ENCODE measurements at regions not wholly inside any gene's neighbourhood (a gene's known extent, or its start where the extent isn't known, plus 50 kb on each side); places are given as distances from the start of the nearest gene placed in this dataset.

- H3K9ac ChIP-seq (ENCODE audit: low read depth, low read length) = no peak overlapping the region
- DNase-seq = no peak
- in situ Hi-C loops (cut with MboI; ENCODE audit: low sequenced_read_pairs) (no loop called here), intact Hi-C loops (cut with micrococcal nuclease) (no loop called here), dilution Hi-C loops (cut with HindIII; ENCODE audit: low sequenced_read_pairs, unreplicated experiment) (no loop called here)
- no peak overlapping the region for H3K4ac ChIP-seq (ENCODE audit: low read depth, low read length)
- no peak overlapping the region for H2BK5ac ChIP-seq (ENCODE audit: low read depth, low read length, poor library complexity, severe bottlenecking)
- H4K8ac ChIP-seq (ENCODE audit: low read depth in 2 of 2, low read length in 2 of 2) = no peak overlapping the region
- ATAC-seq (ENCODE audit: low read depth) = no peak
- H3K27me3 ChIP-seq (ENCODE audit: control insufficient read depth, insufficient read depth, low read length) = no peaks in the 10 kb centered on the region
- H2BK20ac ChIP-seq (ENCODE audit: low read depth, low read length) = no peak overlapping the region
- no peak for TF ChIP-seq SMC3 (IDR thresholded peaks at IDR 0.05; ENCODE audit: low read depth, low read length)
- TF ChIP-seq RAD21 (IDR thresholded peaks at IDR 0.05; ENCODE audit: low read length) = no peak
- TF ChIP-seq MAFK (IDR thresholded peaks at IDR 0.05; ENCODE audit: low read depth, low read length) = no peak
- no peak for TF ChIP-seq ELK1 (IDR thresholded peaks at IDR 0.05; ENCODE audit: borderline replicate concordance, low read depth, low read length)
- TF ChIP-seq MXI1 (IDR thresholded peaks at IDR 0.05; ENCODE audit: borderline replicate concordance, low read depth, low read length) = no peak
- TF ChIP-seq FOS (IDR thresholded peaks at IDR 0.05; ENCODE audit: low read depth, low read length) = no peak
- no peak for TF ChIP-seq RCOR1 (IDR thresholded peaks at IDR 0.05; ENCODE audit: insufficient replicate concordance, low read length)
- TF ChIP-seq CEBPB (IDR thresholded peaks at IDR 0.05; ENCODE audit: low read depth, low read length) = no peak
- no peak for TF ChIP-seq NFE2L2 (IDR thresholded peaks at IDR 0.05; ENCODE audit: low read depth, low read length)
- TF ChIP-seq BHLHE40 (IDR thresholded peaks at IDR 0.05; ENCODE audit: low read depth, low read length) = no peak
- no peak for TF ChIP-seq USF2 (IDR thresholded peaks at IDR 0.05; ENCODE audit: low read depth, low read length)
- no peak overlapping the region for H3K14ac ChIP-seq (replicated peaks; ENCODE audit: low read depth, low read length)
- no peak overlapping the region for H4K5ac ChIP-seq (ENCODE audit: low read depth, low read length)
- ChIA-PET CTCF (no interaction called here), POLR2A (ENCODE audit: unreplicated experiment) (no interaction called here)
- no peak overlapping the region for H2AFZ ChIP-seq (replicated peaks; ENCODE audit: low read length, poor library complexity)
- no peak overlapping the region for H3K27ac ChIP-seq (ENCODE audit: insufficient read depth, low read length)
- H3K79me1 ChIP-seq (ENCODE audit: low read depth in 1 of 2, low read length in 2 of 2) = no peaks in the 10 kb centered on the region
- BruUV-seq (replicated peaks) = no TSS peak
- no peak overlapping the region for H3K23ac ChIP-seq (ENCODE audit: low read depth, low read length)
- no peaks in the 10 kb centered on the region for H3K9me1 ChIP-seq (ENCODE audit: insufficient read depth, low read length)
- H2AK9ac ChIP-seq (replicated peaks; ENCODE audit: low read depth, low read length, poor library complexity) = no peak overlapping the region
- no peaks in the 10 kb centered on the region for H3K4me1 ChIP-seq (ENCODE audit: control insufficient read depth, insufficient read depth, low read length)
- no peaks in the 10 kb centered on the region for H4K20me1 ChIP-seq (ENCODE audit: insufficient read depth, low read length)
- H2BK15ac ChIP-seq (ENCODE audit: low read depth, low read length) = no peak overlapping the region
- no peak overlapping the region for H3K4me3 ChIP-seq (ENCODE audit: insufficient read depth, low read depth, low read length)
- no peak overlapping the region for H2BK120ac ChIP-seq (ENCODE audit: low read depth, low read length)
- no peak overlapping the region for H2AK5ac ChIP-seq (ENCODE audit: low read depth, low read length)
- no peak overlapping the region for H3K4me2 ChIP-seq (ENCODE audit: low read depth, low read length)
- 81% methylated on average over 4 of the region's 9 CpGs; no CpG with 5 or more reads in 1 of the 2 experiments for WGBS, 2 experiments (ENCODE audit: extremely low coverage in 2 of 2, insufficient read length in 1 of 2)
- H4K91ac ChIP-seq (ENCODE audit: insufficient read depth, low read depth, low read length) = no peak overlapping the region
- H3K36me3 ChIP-seq (ENCODE audit: control insufficient read depth, insufficient read depth, low read length) = no peaks in the 10 kb centered on the region
- H3K9me3 ChIP-seq (ENCODE audit: control insufficient read depth, insufficient read depth, low read length) = no peaks in the 10 kb centered on the region
- H3K56ac ChIP-seq (ENCODE audit: extremely low read depth, insufficient read depth, low read length) = no peak overlapping the region
- H3K18ac ChIP-seq (ENCODE audit: low read depth, low read length) = no peak overlapping the region
These were observed 106.4 kb upstream of the IMMP2L start for GRCh38 chr7:111668711-111669110.

Measured in IMR-90 (cell line).